Memory B cell (primary cell): ENCODE measurements at regions not wholly inside any gene's neighbourhood (a gene's known extent, or its start where the extent isn't known, plus 50 kb on each side); places are given as distances from the start of the nearest gene placed in this dataset.

Experiments used
- ATAC-seq: fragments of 150-1000 bp; cut with Tn5 transposase; 2 replicates; pipeline ENCODE4 v1.10.0; 2021; ENCODE audit warnings: low read depth, mild to moderate bottlenecking, moderate library complexity
- DNase-seq, 2 donors: peaks; one replicate each; pipeline ENCODE4 v3.0.0; 2022; ENCODE audit warnings: low spot score in 2 of 2
- H3K27ac Mint-ChIP-seq: one replicate; pipeline ENCODE4 v1.8.0; 2022; ENCODE audit warnings: mild to moderate bottlenecking, moderate library complexity, mixed read lengths
- H3K27me3 Mint-ChIP-seq: one replicate; pipeline ENCODE4 v1.8.0; 2022; ENCODE audit warnings: mixed read lengths
- H3K36me3 Mint-ChIP-seq: one replicate; pipeline ENCODE4 v1.8.0; 2022; ENCODE audit warnings: mild to moderate bottlenecking, mixed read lengths
- H3K4me1 Mint-ChIP-seq: one replicate; pipeline ENCODE4 v1.8.0; 2022; ENCODE audit warnings: mixed read lengths
- H3K4me3 Mint-ChIP-seq: one replicate; pipeline ENCODE4 v1.8.0; 2022; ENCODE audit warnings: mild to moderate bottlenecking, moderate library complexity, mixed read lengths
- H3K9me3 Mint-ChIP-seq: one replicate; pipeline ENCODE4 v1.8.0; 2022; ENCODE audit warnings: mixed read lengths

- Mint-ChIP-seq H3K4me3 (no peak overlapping the region), H3K27me3 (no peaks in the 10 kb centered on the region), H3K9me3 (no peaks in the 10 kb centered on the region), H3K4me1 (no peaks in the 10 kb centered on the region), H3K36me3 (no peaks in the 10 kb centered on the region), H3K27ac (no peak overlapping the region)
- ATAC-seq (no peak), DNase-seq (no peak)
Measured at GRCh38 chr6:68333442-68333841, 301.6 kb upstream of the ADGRB3 start.

GRCh38 chr6:68328156-68328555, 306.9 kb upstream of the ADGRB3 start:
- ATAC-seq (no peak), DNase-seq (no peak)
- H3K4me1 Mint-ChIP-seq, result no peaks in the 10 kb centered on the region
- H3K27ac Mint-ChIP-seq, result no peak overlapping the region
- no peaks in the 10 kb centered on the region for H3K27me3 Mint-ChIP-seq
- no peaks in the 10 kb centered on the region for H3K36me3 Mint-ChIP-seq
- H3K9me3 Mint-ChIP-seq, result no peaks in the 10 kb centered on the region
- no peak overlapping the region for H3K4me3 Mint-ChIP-seq

GRCh38 chr6:68326762-68327161, 308.3 kb upstream of the ADGRB3 start:
- Mint-ChIP-seq H3K27ac (no peak overlapping the region), H3K4me3 (no peak overlapping the region), H3K27me3 (no peaks in the 10 kb centered on the region), H3K9me3 (no peaks in the 10 kb centered on the region), H3K36me3 (no peaks in the 10 kb centered on the region), H3K4me1 (no peaks in the 10 kb centered on the region)
- ATAC-seq, result no peak
- DNase-seq, result no peak

GRCh38 chr6:68317366-68317765, 317.7 kb upstream of the ADGRB3 start:
- Mint-ChIP-seq H3K27ac (no peak overlapping the region), H3K4me3 (no peak overlapping the region), H3K27me3 (no peaks in the 10 kb centered on the region), H3K36me3 (no peaks in the 10 kb centered on the region), H3K4me1 (no peaks in the 10 kb centered on the region), H3K9me3 (peaks cover 4% of the 10 kb centered on the region)
- ATAC-seq (no peak), DNase-seq (no peak)

GRCh38 chr6:68313911-68314310, 321.2 kb upstream of the ADGRB3 start:
- Mint-ChIP-seq H3K27me3 (no peaks in the 10 kb centered on the region), H3K4me3 (no peak overlapping the region), H3K9me3 (no peaks in the 10 kb centered on the region), H3K27ac (no peak overlapping the region), H3K36me3 (no peaks in the 10 kb centered on the region), H3K4me1 (no peaks in the 10 kb centered on the region)
- no peak for ATAC-seq
- no peak for DNase-seq

GRCh38 chr6:68307301-68307700, 327.8 kb upstream of the ADGRB3 start:
- no peaks in the 10 kb centered on the region for H3K36me3 Mint-ChIP-seq
- H3K4me1 Mint-ChIP-seq, result no peaks in the 10 kb centered on the region
- H3K9me3 Mint-ChIP-seq, result no peaks in the 10 kb centered on the region
- DNase-seq (no peak), ATAC-seq (no peak)
- no peak overlapping the region for H3K4me3 Mint-ChIP-seq
- no peak overlapping the region for H3K27ac Mint-ChIP-seq
- H3K27me3 Mint-ChIP-seq, result no peaks in the 10 kb centered on the region

GRCh38 chr6:68296126-68296525, 339.0 kb upstream of the ADGRB3 start:
- Mint-ChIP-seq H3K9me3 (peaks cover 15% of the 10 kb centered on the region), H3K36me3 (no peaks in the 10 kb centered on the region), H3K4me1 (no peaks in the 10 kb centered on the region), H3K4me3 (no peak overlapping the region), H3K27me3 (no peaks in the 10 kb centered on the region), H3K27ac (no peak overlapping the region)
- DNase-seq (no peak), ATAC-seq (no peak)

GRCh38 chr6:68282646-68283045, 352.4 kb upstream of the ADGRB3 start:
- Mint-ChIP-seq H3K4me1 (no peaks in the 10 kb centered on the region), H3K9me3 (peaks cover 2% of the 10 kb centered on the region), H3K27ac (no peak overlapping the region), H3K36me3 (no peaks in the 10 kb centered on the region), H3K4me3 (no peak overlapping the region), H3K27me3 (no peaks in the 10 kb centered on the region)
- DNase-seq (no peak), ATAC-seq (no peak)

- Mint-ChIP-seq H3K36me3 (no peaks in the 10 kb centered on the region), H3K4me1 (no peaks in the 10 kb centered on the region), H3K4me3 (no peak overlapping the region), H3K27ac (no peak overlapping the region), H3K9me3 (peaks cover under 1% of the 10 kb centered on the region), H3K27me3 (no peaks in the 10 kb centered on the region)
- no peak for DNase-seq
- no peak for ATAC-seq
Measured at GRCh38 chr6:68279793-68280557, 355.1 kb upstream of the ADGRB3 start.

- ATAC-seq (no peak), DNase-seq (no peak)
- Mint-ChIP-seq H3K27ac (no peak overlapping the region), H3K4me3 (no peak overlapping the region), H3K4me1 (no peaks in the 10 kb centered on the region), H3K27me3 (no peaks in the 10 kb centered on the region), H3K36me3 (no peaks in the 10 kb centered on the region), H3K9me3 (no peaks in the 10 kb centered on the region)
Measured at GRCh38 chr6:68273297-68273696, 361.8 kb upstream of the ADGRB3 start.

- no peaks in the 10 kb centered on the region for H3K27me3 Mint-ChIP-seq
- DNase-seq, result no peak
- H3K36me3 Mint-ChIP-seq, result no peaks in the 10 kb centered on the region
Measured at GRCh38 chr6:68256391-68256790, 378.7 kb upstream of the ADGRB3 start.

GRCh38 chr6:68252632-68253031, 382.4 kb upstream of the ADGRB3 start:
- H3K27ac Mint-ChIP-seq, result no peak overlapping the region
- H3K4me3 Mint-ChIP-seq, result no peak overlapping the region
- H3K36me3 Mint-ChIP-seq, result no peaks in the 10 kb centered on the region
- peaks cover 13% of the 10 kb centered on the region for H3K9me3 Mint-ChIP-seq
- no peaks in the 10 kb centered on the region for H3K27me3 Mint-ChIP-seq
- no peak for ATAC-seq
- no peak for DNase-seq
- H3K4me1 Mint-ChIP-seq, result no peaks in the 10 kb centered on the region

More at GRCh38 chr6:68256391-68256790, 378.7 kb upstream of the ADGRB3 start:
- no peak overlapping the region for H3K27ac Mint-ChIP-seq
- peaks cover 13% of the 10 kb centered on the region for H3K9me3 Mint-ChIP-seq
- no peak overlapping the region for H3K4me3 Mint-ChIP-seq
- ATAC-seq, result no peak
- H3K4me1 Mint-ChIP-seq, result no peaks in the 10 kb centered on the region

- Mint-ChIP-seq H3K27me3 (no peaks in the 10 kb centered on the region), H3K36me3 (no peaks in the 10 kb centered on the region), H3K4me3 (no peak overlapping the region), H3K27ac (no peak overlapping the region), H3K9me3 (peaks cover 8% of the 10 kb centered on the region), H3K4me1 (no peaks in the 10 kb centered on the region)
- ATAC-seq, result no peak
- DNase-seq, result no peak
Measured at GRCh38 chr6:68247782-68248181, 387.3 kb upstream of the ADGRB3 start.

GRCh38 chr6:68240726-68241125, 394.4 kb upstream of the ADGRB3 start:
- no peaks in the 10 kb centered on the region for H3K4me1 Mint-ChIP-seq
- DNase-seq (no peak), ATAC-seq (no peak)
- H3K27ac Mint-ChIP-seq, result no peak overlapping the region
- H3K4me3 Mint-ChIP-seq, result no peak overlapping the region
- no peaks in the 10 kb centered on the region for H3K9me3 Mint-ChIP-seq
- no peaks in the 10 kb centered on the region for H3K27me3 Mint-ChIP-seq
- no peaks in the 10 kb centered on the region for H3K36me3 Mint-ChIP-seq

GRCh38 chr6:68239034-68239433, 396.0 kb upstream of the ADGRB3 start:
- H3K4me1 Mint-ChIP-seq, result no peaks in the 10 kb centered on the region
- no peak overlapping the region for H3K27ac Mint-ChIP-seq
- H3K9me3 Mint-ChIP-seq, result no peaks in the 10 kb centered on the region
- ATAC-seq, result no peak
- H3K4me3 Mint-ChIP-seq, result no peak overlapping the region
- no peaks in the 10 kb centered on the region for H3K36me3 Mint-ChIP-seq
- no peaks in the 10 kb centered on the region for H3K27me3 Mint-ChIP-seq
- DNase-seq, result no peak
